ENCODE measurements at regions not wholly inside any gene's neighbourhood (a gene's known extent, or its start where the extent isn't known, plus 50 kb on each side); places are given as distances from the start of the nearest gene placed in this dataset.
"Not testable (repeated sequence)": the region's sequence is repeated elsewhere in the genome, so short reads cannot be mapped to it uniquely, and the experiment has no call there.

DNA sequence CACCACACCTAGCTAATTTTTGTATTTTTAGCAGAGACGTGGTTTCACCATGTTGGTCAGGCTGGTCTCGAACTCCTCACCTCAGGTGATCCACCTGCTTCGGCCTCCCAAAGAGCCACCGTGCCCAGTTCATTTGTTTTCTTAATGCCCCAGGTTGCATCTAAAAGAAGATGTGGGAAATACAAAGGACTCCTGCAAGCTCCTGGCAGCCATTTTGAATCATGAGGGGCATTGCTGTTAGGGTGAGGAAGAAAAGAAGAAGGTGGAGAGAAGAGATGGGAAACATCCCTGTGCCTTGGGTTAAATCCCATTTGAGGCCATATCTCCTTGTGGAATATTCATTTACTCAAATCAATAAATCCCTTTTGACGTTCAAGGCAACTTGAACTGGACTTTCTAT is 365.3 kb upstream of the ERCC4 start:
- no peak for DNase-seq

- no peak for DNase-seq
Observed at GRCh38 chr16:13557418-13557817, 362.5 kb upstream of the ERCC4 start.

GRCh38 chr16:13558752-13559151 is 361.2 kb upstream of the ERCC4 start:
- no peak for DNase-seq

DNA sequence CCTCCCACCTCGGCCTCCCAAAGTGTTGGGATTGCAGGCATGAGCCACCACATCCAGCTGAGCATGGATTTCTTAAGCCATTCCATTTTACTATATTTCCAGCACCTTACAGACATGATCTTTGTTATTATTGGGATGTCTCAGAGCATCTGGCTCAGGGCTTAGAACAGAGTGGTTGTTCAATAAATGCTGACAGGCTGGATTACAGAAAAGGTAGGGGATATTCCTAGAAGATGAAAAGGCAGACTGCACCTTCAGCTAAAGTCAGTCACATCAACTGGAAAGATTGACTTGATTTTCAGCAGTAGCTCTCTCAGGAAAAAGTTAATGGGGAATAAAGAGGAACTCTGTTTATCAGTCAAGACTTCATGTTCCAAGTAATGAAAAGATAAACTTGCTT is 360.3 kb upstream of the ERCC4 start:
- no peak for DNase-seq

- DNase-seq, result no peak
Observed at GRCh38 chr16:13560151-13560550, 359.8 kb upstream of the ERCC4 start.

DNA sequence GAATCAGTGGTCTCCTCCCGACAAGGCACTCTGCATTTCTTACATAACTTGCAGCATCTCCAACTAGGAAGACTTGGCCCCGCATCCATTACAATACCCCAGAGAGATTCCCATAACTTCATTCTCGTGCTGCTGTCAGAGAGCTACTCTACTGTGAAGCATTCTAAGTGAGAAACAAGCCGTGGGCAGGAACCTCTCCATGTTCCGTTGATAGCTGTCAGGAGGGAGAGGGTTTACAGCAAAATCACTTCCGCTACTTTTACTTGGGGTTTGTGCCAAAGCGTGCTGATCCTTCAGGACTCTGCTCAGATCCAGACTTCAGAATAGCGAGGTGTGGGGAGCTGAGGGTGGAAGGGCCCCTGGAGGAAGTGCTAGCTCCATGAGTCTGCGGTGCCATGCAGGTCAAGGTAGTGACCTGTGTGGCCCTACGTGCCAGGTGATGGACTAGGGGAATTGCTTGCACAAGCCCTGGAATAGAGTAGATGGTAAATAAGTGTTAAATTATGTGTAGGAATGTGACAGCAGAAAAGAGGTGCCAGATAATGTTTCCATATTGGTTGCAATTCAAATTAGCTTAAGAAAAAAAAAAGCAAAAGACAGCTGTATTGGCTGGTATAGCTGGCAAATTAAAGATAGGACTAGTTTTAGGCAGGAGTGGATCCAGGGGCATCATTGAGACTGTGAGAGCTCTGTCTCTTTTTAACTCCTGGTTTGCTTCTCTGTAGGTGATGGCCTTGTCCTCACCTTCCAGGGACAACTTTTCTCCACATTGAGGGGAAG is 358.5 kb upstream of the ERCC4 start:
- no peak for DNase-seq

DNA sequence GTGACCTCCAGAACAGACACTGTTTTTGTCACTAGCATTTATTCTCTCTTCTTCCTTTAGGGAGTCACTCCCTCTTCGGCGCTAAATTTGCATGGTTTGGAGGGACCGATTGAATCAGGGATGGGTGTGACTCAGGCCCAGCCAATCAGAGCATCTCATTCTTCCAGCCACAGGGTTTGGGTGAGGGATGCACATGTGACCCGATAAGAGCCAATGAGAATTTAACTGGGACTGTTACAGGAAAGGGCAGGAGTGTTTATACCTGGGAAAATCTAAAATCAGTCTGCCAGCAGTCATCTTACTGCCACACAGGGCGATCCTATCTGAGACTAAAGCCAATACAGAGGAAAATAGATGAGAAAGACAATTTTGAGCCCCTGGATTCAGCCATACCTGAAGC is 351.2 kb upstream of the ERCC4 start:
- no peak for DNase-seq

GRCh38 chr16:13569986-13570385 is 350.0 kb upstream of the ERCC4 start:
- no peak for DNase-seq

GRCh38 chr16:13571036-13571435 is 348.9 kb upstream of the ERCC4 start:
- no peak for DNase-seq

- no peak for DNase-seq
Observed at GRCh38 chr16:13573903-13574302, 346.1 kb upstream of the ERCC4 start.

- DNase-seq, result no peak
Observed at GRCh38 chr16:13586051-13586450, 333.9 kb upstream of the ERCC4 start.

- DNase-seq, result no peak
Observed at GRCh38 chr16:13587181-13587580, 332.8 kb upstream of the ERCC4 start.

DNA sequence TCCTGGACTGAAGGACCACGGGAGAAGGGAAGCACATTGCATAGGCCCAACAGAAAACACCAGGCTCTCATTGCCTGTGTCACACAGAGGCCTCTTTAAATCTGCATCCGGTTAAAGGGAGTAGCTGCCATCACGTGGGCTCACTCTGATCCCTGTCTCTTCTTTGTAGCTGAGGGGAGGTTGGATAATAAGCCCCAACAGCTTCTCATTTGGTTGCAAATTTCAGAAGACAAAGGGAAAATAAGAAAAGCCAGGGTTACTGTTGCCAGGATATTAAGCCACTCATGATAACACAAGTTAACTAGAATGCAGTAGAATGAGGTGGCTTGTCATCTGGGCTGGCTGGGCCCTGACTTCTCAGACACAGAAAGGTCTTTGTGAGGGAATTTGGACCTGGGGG is 325.1 kb upstream of the ERCC4 start:
- DNase-seq, result no peak

DNA sequence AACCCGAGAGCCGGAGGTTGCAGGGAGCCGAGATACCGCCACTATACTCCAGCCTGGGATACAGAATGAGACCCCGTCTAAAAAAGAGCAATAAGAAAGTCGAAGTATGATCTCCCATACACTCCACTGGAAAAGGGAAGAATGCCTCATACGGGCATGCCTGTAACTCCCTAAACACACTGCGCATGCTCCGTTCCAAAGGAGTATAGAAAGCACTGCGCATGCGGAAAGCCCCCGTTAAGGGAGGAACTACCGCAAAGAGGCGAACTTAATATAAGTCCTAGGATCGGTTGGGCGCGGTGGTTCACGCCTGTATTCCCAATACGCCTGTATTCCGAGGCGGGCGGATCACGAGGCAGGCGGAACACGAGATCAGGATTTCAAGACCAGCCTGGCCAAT is 313.1 kb upstream of the ERCC4 start:
- DNase-seq, result no peak

- DNase-seq, result no peak
Observed at GRCh38 chr16:13607289-13607688, 312.7 kb upstream of the ERCC4 start.

GRCh38 chr16:13611596-13611995 is 308.4 kb upstream of the ERCC4 start:
- DNase-seq, result no peak

DNA sequence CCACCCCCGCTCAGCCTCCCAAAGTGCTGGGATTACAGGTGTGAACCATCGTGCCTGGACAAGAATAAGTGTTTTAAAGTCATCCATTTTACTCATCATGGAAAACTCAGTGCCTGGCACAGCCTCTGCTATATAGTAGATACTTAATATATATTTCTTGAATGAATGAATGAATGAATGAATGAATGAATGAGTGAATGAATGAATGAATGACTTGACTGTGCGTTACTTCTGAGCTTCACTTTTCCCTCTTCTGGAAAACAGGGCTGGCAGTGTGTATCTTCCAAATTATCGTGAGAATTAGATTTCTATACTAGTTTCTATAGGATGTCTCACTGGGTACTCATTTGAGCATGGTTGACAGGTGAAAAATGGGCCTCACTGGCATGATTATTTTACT is 307.3 kb upstream of the ERCC4 start:
- no peak for DNase-seq

GRCh38 chr16:13613165-13613564 is 306.8 kb upstream of the ERCC4 start:
- no peak for DNase-seq

GRCh38 chr16:13621639-13622038 is 298.3 kb upstream of the ERCC4 start:
- no peak for DNase-seq

GRCh38 chr16:13628156-13628555 is 291.8 kb upstream of the ERCC4 start:
- no peak for DNase-seq

- DNase-seq, result no peak
Observed at GRCh38 chr16:13629704-13630103, 290.2 kb upstream of the ERCC4 start.

DNA sequence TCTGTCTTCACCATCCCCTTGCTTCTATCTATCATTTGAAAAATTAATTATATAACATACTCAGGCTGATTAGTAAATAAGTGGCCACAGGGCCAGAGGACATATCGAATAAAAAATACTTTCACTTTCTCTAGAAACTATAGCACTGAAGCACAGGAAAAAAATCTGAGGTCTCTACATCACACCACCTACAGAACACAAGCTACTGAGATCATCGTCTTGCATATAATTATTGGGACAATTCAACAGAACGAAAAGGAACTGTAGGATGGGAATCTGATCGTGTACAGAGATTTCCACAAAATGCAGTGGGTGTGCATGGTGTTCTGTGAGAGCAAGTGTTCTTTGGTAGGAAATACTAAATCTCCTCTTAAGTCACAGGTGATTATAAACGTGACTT is 289.6 kb upstream of the ERCC4 start:
- no peak for DNase-seq

- DNase-seq, result no peak
Observed at GRCh38 chr16:13631213-13631767, 288.7 kb upstream of the ERCC4 start.

- DNase-seq, result no peak
Observed at GRCh38 chr16:13631916-13632315, 288.0 kb upstream of the ERCC4 start.

- not testable (repeated sequence) for DNase-seq
Observed at GRCh38 chr16:13632504-13632903, 287.4 kb upstream of the ERCC4 start.

Data from NCI-H69 (cell line).